NT2/D1 (cell line): ENCODE measurements at regions not wholly inside any gene's neighbourhood (a gene's known extent, or its start where the extent isn't known, plus 50 kb on each side); places are given as distances from the start of the nearest gene placed in this dataset.
"Not testable (repeated sequence)": the region's sequence is repeated elsewhere in the genome, so short reads cannot be mapped to it uniquely, and the experiment has no call there.

Source experiments
- SUZ12 ChIP-seq: IDR thresholded peaks from 2 replicates; pipeline ENCODE4 v1.6.1; 2011; ENCODE audit not compliant: insufficient read length, insufficient read depth; ENCODE audit errors: extremely low read depth
- YY1 ChIP-seq: IDR thresholded peaks from 2 replicates; pipeline ENCODE4 v1.6.1; 2011; ENCODE audit not compliant: insufficient read length, insufficient read depth

GRCh38 chr17:21780293-21780888, 88.1 kb downstream of the KCNJ18 start:
- TF ChIP-seq YY1, SUZ12: not testable (repeated sequence)
